WTC11 (cell line): ENCODE measurements at regions not wholly inside any gene's neighbourhood (a gene's known extent, or its start where the extent isn't known, plus 50 kb on each side); places are given as distances from the start of the nearest gene placed in this dataset.

Experiments used
- TEAD1 ChIP-seq: sonication (generic); formaldehyde crosslinking; IDR thresholded peaks from 2 replicates; pipeline ENCODE4 v1.8.0; 2022; ENCODE audit warnings: mild to moderate bottlenecking, missing genetic modification reagents
- ZNF232 ChIP-seq: sonication (generic); formaldehyde crosslinking; IDR thresholded peaks from 2 replicates; pipeline ENCODE4 v1.8.0; 2022; ENCODE audit warnings: mild to moderate bottlenecking, missing genetic modification reagents
- TF ChIP-seq, protein P1 (sequence below): fragments of 200-600 bp; IDR thresholded peaks from 2 replicates; pipeline ENCODE4 v1.8.0; 2022; ENCODE audit warnings: antibody characterized with exemption

DNA sequence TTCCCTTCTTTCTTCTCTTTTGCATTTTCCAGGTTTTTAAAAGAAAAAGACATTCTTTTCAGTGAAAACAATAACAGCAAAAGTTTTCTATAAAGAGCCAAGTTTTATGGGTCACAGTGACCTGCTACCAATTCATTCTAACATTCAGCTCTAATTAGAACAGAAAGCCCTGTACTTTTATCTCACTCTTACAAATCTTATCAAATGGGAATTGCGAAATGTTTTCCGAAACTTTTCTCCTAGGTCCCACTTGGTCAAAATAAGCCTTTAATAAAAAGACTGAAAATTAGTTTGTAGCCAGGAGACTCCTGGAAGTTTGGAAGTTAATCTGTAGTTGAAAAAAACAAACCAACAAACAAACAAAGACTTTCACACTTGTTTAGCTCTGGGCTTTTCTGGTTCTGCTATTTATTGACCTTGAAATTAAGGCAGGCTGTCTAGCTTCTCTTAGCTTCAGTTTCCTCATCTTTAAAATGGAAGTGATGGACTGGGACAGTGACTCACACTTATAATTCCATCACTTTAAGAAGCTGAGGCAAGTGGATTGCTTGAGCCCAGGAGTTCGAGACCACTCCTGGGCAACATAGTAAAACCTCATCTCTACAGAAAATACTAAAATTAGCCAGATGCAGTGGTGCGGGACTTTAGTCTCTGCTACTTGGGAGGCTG lies 613.5 kb upstream of the CDH4 start:
- TF ChIP-seq TEAD1 (CRISPR knock-in tag) (no peak), ZNF232 (no peak)
- TF ChIP-seq, protein P1, sequence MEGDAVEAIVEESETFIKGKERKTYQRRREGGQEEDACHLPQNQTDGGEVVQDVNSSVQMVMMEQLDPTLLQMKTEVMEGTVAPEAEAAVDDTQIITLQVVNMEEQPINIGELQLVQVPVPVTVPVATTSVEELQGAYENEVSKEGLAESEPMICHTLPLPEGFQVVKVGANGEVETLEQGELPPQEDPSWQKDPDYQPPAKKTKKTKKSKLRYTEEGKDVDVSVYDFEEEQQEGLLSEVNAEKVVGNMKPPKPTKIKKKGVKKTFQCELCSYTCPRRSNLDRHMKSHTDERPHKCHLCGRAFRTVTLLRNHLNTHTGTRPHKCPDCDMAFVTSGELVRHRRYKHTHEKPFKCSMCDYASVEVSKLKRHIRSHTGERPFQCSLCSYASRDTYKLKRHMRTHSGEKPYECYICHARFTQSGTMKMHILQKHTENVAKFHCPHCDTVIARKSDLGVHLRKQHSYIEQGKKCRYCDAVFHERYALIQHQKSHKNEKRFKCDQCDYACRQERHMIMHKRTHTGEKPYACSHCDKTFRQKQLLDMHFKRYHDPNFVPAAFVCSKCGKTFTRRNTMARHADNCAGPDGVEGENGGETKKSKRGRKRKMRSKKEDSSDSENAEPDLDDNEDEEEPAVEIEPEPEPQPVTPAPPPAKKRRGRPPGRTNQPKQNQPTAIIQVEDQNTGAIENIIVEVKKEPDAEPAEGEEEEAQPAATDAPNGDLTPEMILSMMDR: no peak
